ENCODE measurements at regions not wholly inside any gene's neighbourhood (a gene's known extent, or its start where the extent isn't known, plus 50 kb on each side); places are given as distances from the start of the nearest gene placed in this dataset.

- no peak for DNase-seq
Measured at GRCh38 chr12:45674181-45674977, 55.1 kb upstream of the ARID2 start.

- no peak for DNase-seq
Measured at GRCh38 chr12:45675534-45675933, 54.0 kb upstream of the ARID2 start.
